ENCODE measurements at regions not wholly inside any gene's neighbourhood (a gene's known extent, or its start where the extent isn't known, plus 50 kb on each side); places are given as distances from the start of the nearest gene placed in this dataset.

DNA sequence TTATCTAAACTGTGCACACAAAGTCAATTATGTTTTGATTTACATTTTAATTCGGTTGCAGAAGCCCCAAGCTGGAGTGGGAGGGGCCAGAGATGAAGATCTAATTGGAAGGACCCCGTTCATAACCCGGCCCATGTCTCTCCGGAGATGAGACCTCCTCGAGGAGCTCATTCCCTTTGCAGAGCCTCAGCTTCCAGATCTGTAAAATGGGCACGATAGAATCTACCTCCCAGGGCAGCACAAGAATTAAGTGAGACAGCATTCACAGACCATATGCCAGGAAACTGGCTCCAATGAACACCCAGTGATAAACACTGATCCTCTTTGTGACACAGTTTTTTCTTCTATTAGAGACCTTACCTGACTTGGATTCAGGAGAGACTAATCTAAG is 446.5 kb upstream of the CDH5 start:
- no peak for TF ChIP-seq POLR2AphosphoS5 (IDR thresholded peaks at IDR 0.05)
- TF ChIP-seq, protein P1, sequence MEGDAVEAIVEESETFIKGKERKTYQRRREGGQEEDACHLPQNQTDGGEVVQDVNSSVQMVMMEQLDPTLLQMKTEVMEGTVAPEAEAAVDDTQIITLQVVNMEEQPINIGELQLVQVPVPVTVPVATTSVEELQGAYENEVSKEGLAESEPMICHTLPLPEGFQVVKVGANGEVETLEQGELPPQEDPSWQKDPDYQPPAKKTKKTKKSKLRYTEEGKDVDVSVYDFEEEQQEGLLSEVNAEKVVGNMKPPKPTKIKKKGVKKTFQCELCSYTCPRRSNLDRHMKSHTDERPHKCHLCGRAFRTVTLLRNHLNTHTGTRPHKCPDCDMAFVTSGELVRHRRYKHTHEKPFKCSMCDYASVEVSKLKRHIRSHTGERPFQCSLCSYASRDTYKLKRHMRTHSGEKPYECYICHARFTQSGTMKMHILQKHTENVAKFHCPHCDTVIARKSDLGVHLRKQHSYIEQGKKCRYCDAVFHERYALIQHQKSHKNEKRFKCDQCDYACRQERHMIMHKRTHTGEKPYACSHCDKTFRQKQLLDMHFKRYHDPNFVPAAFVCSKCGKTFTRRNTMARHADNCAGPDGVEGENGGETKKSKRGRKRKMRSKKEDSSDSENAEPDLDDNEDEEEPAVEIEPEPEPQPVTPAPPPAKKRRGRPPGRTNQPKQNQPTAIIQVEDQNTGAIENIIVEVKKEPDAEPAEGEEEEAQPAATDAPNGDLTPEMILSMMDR (IDR thresholded peaks at IDR 0.05) = no peak
